HL-60 (cell line): ENCODE measurements at regions not wholly inside any gene's neighbourhood (a gene's known extent, or its start where the extent isn't known, plus 50 kb on each side); places are given as distances from the start of the nearest gene placed in this dataset.
A peak's percentile ranks its signal among the peaks of the same experiment; 100 is the strongest.

Experiments used
- DNase-seq, 2 experiments: peaks; one replicate each; pipeline ENCODE4 v3.0.0-alpha.2; 2010 to 2020; ENCODE audit warnings: low read depth in 1 of 2, low spot score in 1 of 2
- H3K27ac ChIP-seq: fragments of 250-450 bp; sonication (Bioruptor Pico); replicated peaks from 2 replicates; pipeline ENCODE4 v1.5.1; 2020; ENCODE audit warnings: mild to moderate bottlenecking, moderate library complexity
- H3K27me3 ChIP-seq: fragments of 250-450 bp; sonication (Bioruptor Pico); 2 replicates; pipeline ENCODE4 v1.5.1; 2021; ENCODE audit warnings: mild to moderate bottlenecking, moderate library complexity; ENCODE audit not compliant: insufficient read depth, poor library complexity, severe bottlenecking
- H3K4me3 ChIP-seq: replicated peaks from 2 replicates; pipeline ENCODE4 v1.5.1; 2011; ENCODE audit warnings: mild to moderate bottlenecking, control low read depth, low read length; ENCODE audit not compliant: insufficient read depth
- GABPA ChIP-seq: IDR thresholded peaks from 2 replicates; pipeline ENCODE4 v1.6.1; 2012; ENCODE audit warnings: low read depth
- POLR2AphosphoS5 ChIP-seq: IDR thresholded peaks from 2 replicates; pipeline ENCODE4 v1.6.1; 2012; ENCODE audit warnings: low read depth
- SPI1 ChIP-seq: IDR thresholded peaks from 2 replicates; pipeline ENCODE4 v1.6.1; 2012; ENCODE audit warnings: low read depth, mild to moderate bottlenecking, borderline replicate concordance
- TF ChIP-seq, protein P1 (sequence below): IDR thresholded peaks from 2 replicates; pipeline ENCODE4 v1.6.1; 2012; ENCODE audit warnings: low read depth; ENCODE audit not compliant: insufficient replicate concordance
- TF ChIP-seq, protein P2 (sequence below): IDR thresholded peaks from one replicate; pipeline ENCODE4 v1.5.1; 2011; ENCODE audit warnings: low read length, control low read depth, inconsistent platforms; ENCODE audit not compliant: insufficient read depth

DNA sequence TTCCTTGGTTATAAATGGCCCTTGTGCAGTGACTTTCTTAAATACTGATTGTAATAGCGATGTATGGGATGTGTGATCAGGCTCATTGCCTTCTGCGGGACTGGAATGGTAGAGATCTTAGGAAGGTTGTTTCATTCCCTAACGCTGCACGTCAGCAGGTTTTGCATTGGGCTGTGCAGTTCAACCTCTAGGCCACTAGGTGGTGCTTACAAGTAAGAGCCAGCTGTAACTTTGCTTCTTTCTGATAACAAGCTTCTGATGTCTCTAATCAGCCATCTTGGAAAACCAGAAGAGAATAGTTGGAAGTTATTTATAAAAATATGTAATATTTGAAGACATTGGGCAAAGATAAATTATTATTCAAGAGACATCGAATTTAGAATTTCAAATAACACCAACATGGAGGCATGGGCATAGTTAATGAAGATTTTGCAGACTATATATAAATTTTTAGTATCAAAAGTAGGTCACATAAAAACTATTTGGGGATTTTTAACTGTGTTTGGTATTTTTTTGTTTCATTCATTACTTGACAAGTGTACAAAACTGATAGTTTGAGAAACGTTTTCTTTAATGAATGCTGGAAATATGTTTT lies 339.7 kb upstream of the PCDH7 start:
- peak; percentile 51 to 52 for DNase-seq

DNA sequence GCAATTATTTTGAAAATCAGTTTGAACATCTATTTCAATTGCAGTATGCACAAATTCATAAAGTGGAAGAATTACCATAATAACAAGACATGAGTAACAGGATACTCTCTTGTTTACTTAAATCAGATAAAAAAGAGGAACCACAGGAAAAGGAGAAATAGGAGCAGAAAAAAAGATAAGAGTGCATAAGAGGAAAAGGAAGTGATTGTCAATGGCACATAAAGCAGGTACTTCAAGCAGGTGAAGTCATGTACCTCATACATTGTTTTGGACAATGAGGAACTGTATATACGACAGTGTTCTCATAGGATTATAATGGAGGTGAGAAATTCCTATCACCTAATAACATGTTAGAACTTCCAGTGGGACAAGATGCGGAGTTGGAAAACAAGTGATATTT lies 334.5 kb upstream of the PCDH7 start:
- DNase-seq, result no peak
- peak; percentile 55; the same call in 1 of the 2 replicates for TF ChIP-seq SPI1
- TF ChIP-seq, protein P1, sequence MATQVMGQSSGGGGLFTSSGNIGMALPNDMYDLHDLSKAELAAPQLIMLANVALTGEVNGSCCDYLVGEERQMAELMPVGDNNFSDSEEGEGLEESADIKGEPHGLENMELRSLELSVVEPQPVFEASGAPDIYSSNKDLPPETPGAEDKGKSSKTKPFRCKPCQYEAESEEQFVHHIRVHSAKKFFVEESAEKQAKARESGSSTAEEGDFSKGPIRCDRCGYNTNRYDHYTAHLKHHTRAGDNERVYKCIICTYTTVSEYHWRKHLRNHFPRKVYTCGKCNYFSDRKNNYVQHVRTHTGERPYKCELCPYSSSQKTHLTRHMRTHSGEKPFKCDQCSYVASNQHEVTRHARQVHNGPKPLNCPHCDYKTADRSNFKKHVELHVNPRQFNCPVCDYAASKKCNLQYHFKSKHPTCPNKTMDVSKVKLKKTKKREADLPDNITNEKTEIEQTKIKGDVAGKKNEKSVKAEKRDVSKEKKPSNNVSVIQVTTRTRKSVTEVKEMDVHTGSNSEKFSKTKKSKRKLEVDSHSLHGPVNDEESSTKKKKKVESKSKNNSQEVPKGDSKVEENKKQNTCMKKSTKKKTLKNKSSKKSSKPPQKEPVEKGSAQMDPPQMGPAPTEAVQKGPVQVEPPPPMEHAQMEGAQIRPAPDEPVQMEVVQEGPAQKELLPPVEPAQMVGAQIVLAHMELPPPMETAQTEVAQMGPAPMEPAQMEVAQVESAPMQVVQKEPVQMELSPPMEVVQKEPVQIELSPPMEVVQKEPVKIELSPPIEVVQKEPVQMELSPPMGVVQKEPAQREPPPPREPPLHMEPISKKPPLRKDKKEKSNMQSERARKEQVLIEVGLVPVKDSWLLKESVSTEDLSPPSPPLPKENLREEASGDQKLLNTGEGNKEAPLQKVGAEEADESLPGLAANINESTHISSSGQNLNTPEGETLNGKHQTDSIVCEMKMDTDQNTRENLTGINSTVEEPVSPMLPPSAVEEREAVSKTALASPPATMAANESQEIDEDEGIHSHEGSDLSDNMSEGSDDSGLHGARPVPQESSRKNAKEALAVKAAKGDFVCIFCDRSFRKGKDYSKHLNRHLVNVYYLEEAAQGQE, result no peak
- no peak for TF ChIP-seq POLR2AphosphoS5
- no peak for TF ChIP-seq GABPA
- TF ChIP-seq, protein P2, sequence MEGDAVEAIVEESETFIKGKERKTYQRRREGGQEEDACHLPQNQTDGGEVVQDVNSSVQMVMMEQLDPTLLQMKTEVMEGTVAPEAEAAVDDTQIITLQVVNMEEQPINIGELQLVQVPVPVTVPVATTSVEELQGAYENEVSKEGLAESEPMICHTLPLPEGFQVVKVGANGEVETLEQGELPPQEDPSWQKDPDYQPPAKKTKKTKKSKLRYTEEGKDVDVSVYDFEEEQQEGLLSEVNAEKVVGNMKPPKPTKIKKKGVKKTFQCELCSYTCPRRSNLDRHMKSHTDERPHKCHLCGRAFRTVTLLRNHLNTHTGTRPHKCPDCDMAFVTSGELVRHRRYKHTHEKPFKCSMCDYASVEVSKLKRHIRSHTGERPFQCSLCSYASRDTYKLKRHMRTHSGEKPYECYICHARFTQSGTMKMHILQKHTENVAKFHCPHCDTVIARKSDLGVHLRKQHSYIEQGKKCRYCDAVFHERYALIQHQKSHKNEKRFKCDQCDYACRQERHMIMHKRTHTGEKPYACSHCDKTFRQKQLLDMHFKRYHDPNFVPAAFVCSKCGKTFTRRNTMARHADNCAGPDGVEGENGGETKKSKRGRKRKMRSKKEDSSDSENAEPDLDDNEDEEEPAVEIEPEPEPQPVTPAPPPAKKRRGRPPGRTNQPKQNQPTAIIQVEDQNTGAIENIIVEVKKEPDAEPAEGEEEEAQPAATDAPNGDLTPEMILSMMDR, result no peak
- Histone ChIP-seq H3K4me3 (no peak overlapping the region), H3K27me3 (no peaks in the 10 kb centered on the region), H3K27ac (no peak overlapping the region)

More for the DNA sequence above, 339.7 kb upstream of the PCDH7 start:
- Histone ChIP-seq H3K27me3 (no peaks in the 10 kb centered on the region), H3K4me3 (no peak overlapping the region), H3K27ac (no peak overlapping the region)
- TF ChIP-seq GABPA (no peak), POLR2AphosphoS5 (no peak)
- TF ChIP-seq, protein P2, result peak; percentile 88

DNA sequence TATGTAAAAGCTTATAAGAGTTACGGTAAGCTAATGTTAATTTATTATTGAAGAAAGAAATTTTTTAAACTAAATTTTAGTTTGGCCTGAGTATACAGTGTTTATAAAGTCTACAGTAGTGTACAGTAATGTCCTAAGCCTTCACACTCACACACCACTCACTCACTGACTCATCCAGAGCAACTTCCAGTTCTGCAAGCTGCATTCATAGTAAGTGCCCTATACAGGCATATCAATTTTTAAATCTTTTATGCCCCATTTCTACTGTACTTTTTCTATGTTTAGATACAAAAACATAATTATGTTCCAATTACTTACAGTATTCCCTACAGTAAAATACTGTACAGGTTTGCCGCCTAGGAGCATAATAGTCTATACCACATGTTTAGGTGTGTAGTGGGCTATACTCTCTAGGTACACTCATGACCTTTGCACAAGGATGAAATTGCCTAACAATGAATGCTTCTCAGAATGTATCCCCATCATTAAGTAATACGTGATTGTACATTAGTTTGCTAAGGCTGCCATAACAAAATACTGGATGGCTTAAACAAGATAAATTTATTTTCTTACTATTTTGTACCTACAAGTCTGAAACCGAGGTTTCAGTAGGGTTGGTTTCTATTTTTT lies 333.8 kb upstream of the PCDH7 start:
- H3K27ac ChIP-seq, result no peak overlapping the region
- DNase-seq, result no peak
- H3K4me3 ChIP-seq, result no peak overlapping the region
- TF ChIP-seq, protein P1, result no peak
- TF ChIP-seq POLR2AphosphoS5 (no peak), GABPA (no peak), SPI1 (no peak)
- TF ChIP-seq, protein P2, result no peak
- no peaks in the 10 kb centered on the region for H3K27me3 ChIP-seq
